Activated CD4-positive, alpha-beta T cell treated with anti-CD3 and anti-CD28 coated beads, Interleukin-2, amount 10 ng/mL, durations not matched to agents 7 days and 5 days (primary cell): ENCODE measurements at regions not wholly inside any gene's neighbourhood (a gene's known extent, or its start where the extent isn't known, plus 50 kb on each side); places are given as distances from the start of the nearest gene placed in this dataset.

Experiments
- CTCF ChIA-PET: fragments of 350-600 bp; sonication (Branson Sonifier 250); formaldehyde crosslinking; loops from one replicate; lab custom pipeline; 2021; ENCODE audit warnings: antibody characterized with exemption; lab: Charles Lee
- POLR2A ChIA-PET: fragments of 350-600 bp; sonication (Branson Sonifier 250); formaldehyde crosslinking; loops from one replicate; lab custom pipeline; 2021; ENCODE audit warnings: antibody characterized with exemption; lab: Charles Lee
- DNase-seq: peaks from one replicate; pipeline ENCODE4 v3.0.0-alpha.2; 2020
- H3K27ac Mint-ChIP-seq: one replicate; pipeline ENCODE4 v1.8.0; 2021; ENCODE audit warnings: mild to moderate bottlenecking, moderate library complexity, mixed read lengths
- H3K27me3 Mint-ChIP-seq: one replicate; pipeline ENCODE4 v1.8.0; 2021; ENCODE audit warnings: mixed read lengths
- H3K36me3 Mint-ChIP-seq: one replicate; pipeline ENCODE4 v1.8.0; 2021; ENCODE audit warnings: low read depth, mixed read lengths
- H3K4me1 Mint-ChIP-seq: one replicate; pipeline ENCODE4 v1.8.0; 2021; ENCODE audit warnings: mixed read lengths
- H3K4me3 Mint-ChIP-seq: one replicate; pipeline ENCODE4 v1.8.0; 2021; ENCODE audit warnings: mild to moderate bottlenecking, moderate library complexity, mixed read lengths
- H3K9me3 Mint-ChIP-seq: one replicate; pipeline ENCODE4 v1.8.0; 2021; ENCODE audit warnings: mixed read lengths

- ChIA-PET POLR2A (no interaction called here), CTCF (interaction anchor here (0.5 kb wide), 1 partner anchor 15 kb away, joined by 3 read pairs; no protein-coding TSS in a partner anchor)
- no peak for DNase-seq
- Mint-ChIP-seq H3K27me3 (peaks cover 22% of the 10 kb centered on the region), H3K4me1 (peaks cover 4% of the 10 kb centered on the region), H3K4me3 (no peak overlapping the region), H3K27ac (no peak overlapping the region), H3K36me3 (no peaks in the 10 kb centered on the region), H3K9me3 (no peaks in the 10 kb centered on the region)
Observed at GRCh38 chr2:47237375-47238334, 61.3 kb upstream of the CALM2 start.

- Mint-ChIP-seq H3K4me1 (peaks cover 4% of the 10 kb centered on the region), H3K27me3 (peaks cover 21% of the 10 kb centered on the region), H3K36me3 (no peaks in the 10 kb centered on the region), H3K27ac (no peak overlapping the region), H3K4me3 (no peak overlapping the region), H3K9me3 (no peaks in the 10 kb centered on the region)
- ChIA-PET POLR2A (no interaction called here), CTCF (interaction anchor here (0.5 to 1.0 kb wide), 3 partner anchors 14 to 31 kb away, joined by 3 read pairs; no protein-coding TSS in a partner anchor)
- no peak for DNase-seq
Observed at GRCh38 chr2:47236503-47237215, 60.3 kb upstream of the CALM2 start.

- Mint-ChIP-seq H3K36me3 (no peaks in the 10 kb centered on the region), H3K9me3 (no peaks in the 10 kb centered on the region), H3K27ac (no peak overlapping the region), H3K27me3 (peaks cover 20% of the 10 kb centered on the region), H3K4me3 (no peak overlapping the region), H3K4me1 (peaks cover 4% of the 10 kb centered on the region)
- ChIA-PET POLR2A (no interaction called here), CTCF (interaction anchor here (0.6 to 1.1 kb wide), 2 partner anchors 12 to 169 kb away, joined by 3 to 4 read pairs; no protein-coding TSS in a partner anchor)
- DNase-seq: no peak
Observed at GRCh38 chr2:47235132-47235531, 58.8 kb upstream of the CALM2 start.

- H3K27me3 Mint-ChIP-seq: peaks cover 20% of the 10 kb centered on the region
- H3K9me3 Mint-ChIP-seq: no peaks in the 10 kb centered on the region
- H3K36me3 Mint-ChIP-seq: no peaks in the 10 kb centered on the region
- POLR2A ChIA-PET: no interaction called here
- H3K4me3 Mint-ChIP-seq: no peak overlapping the region
- no peak overlapping the region for H3K27ac Mint-ChIP-seq
- CTCF ChIA-PET: interaction anchor here (1.1 kb wide), 1 partner anchor 12 kb away, joined by 3 read pairs; no protein-coding TSS in a partner anchor
- DNase-seq: no peak
- H3K4me1 Mint-ChIP-seq: peaks cover 4% of the 10 kb centered on the region
Observed at GRCh38 chr2:47234456-47234855, 58.1 kb upstream of the CALM2 start.

GRCh38 chr2:47232738-47233415 lies 56.6 kb upstream of the CALM2 start:
- H3K9me3 Mint-ChIP-seq: no peaks in the 10 kb centered on the region
- H3K4me3 Mint-ChIP-seq: no peak overlapping the region
- peaks cover 2% of the 10 kb centered on the region for H3K4me1 Mint-ChIP-seq
- H3K36me3 Mint-ChIP-seq: no peaks in the 10 kb centered on the region
- POLR2A ChIA-PET: no interaction called here
- no peak overlapping the region for H3K27ac Mint-ChIP-seq
- H3K27me3 Mint-ChIP-seq: peaks cover 15% of the 10 kb centered on the region
- CTCF ChIA-PET: interaction anchor here (0.6 kb wide), 1 partner anchor 482 kb away, joined by 3 read pairs; no protein-coding TSS in a partner anchor
- no peak for DNase-seq

GRCh38 chr2:47230418-47230817 lies 54.1 kb upstream of the CALM2 start:
- peaks cover 7% of the 10 kb centered on the region for H3K27me3 Mint-ChIP-seq
- CTCF ChIA-PET: interaction anchor here (0.9 kb wide), 1 partner anchor 9 kb away, joined by 3 read pairs; no protein-coding TSS in a partner anchor
- no peak for DNase-seq
- no peaks in the 10 kb centered on the region for H3K9me3 Mint-ChIP-seq
- H3K27ac Mint-ChIP-seq: no peak overlapping the region
- no peaks in the 10 kb centered on the region for H3K36me3 Mint-ChIP-seq
- no peaks in the 10 kb centered on the region for H3K4me1 Mint-ChIP-seq
- POLR2A ChIA-PET: interaction anchor here (0.6 kb wide), 1 partner anchor 195 kb away, joined by 3 read pairs; no protein-coding TSS in a partner anchor
- no peak overlapping the region for H3K4me3 Mint-ChIP-seq

GRCh38 chr2:47227532-47228279 lies 51.4 kb upstream of the CALM2 start:
- no peaks in the 10 kb centered on the region for H3K9me3 Mint-ChIP-seq
- H3K4me3 Mint-ChIP-seq: no peak overlapping the region
- no peak overlapping the region for H3K27ac Mint-ChIP-seq
- ChIA-PET CTCF (no interaction called here), POLR2A (no interaction called here)
- H3K4me1 Mint-ChIP-seq: no peaks in the 10 kb centered on the region
- DNase-seq: no peak
- H3K27me3 Mint-ChIP-seq: peaks cover 4% of the 10 kb centered on the region
- H3K36me3 Mint-ChIP-seq: no peaks in the 10 kb centered on the region

- Mint-ChIP-seq H3K4me3 (no peak overlapping the region), H3K4me1 (no peaks in the 10 kb centered on the region), H3K9me3 (no peaks in the 10 kb centered on the region), H3K27ac (no peak overlapping the region), H3K27me3 (peaks cover 4% of the 10 kb centered on the region), H3K36me3 (no peaks in the 10 kb centered on the region)
- CTCF ChIA-PET: no interaction called here
- DNase-seq: no peak
- POLR2A ChIA-PET: no interaction called here
Observed at GRCh38 chr2:47226923-47227220, 50.6 kb upstream of the CALM2 start.

- no peak overlapping the region for H3K4me3 Mint-ChIP-seq
- no peaks in the 10 kb centered on the region for H3K4me1 Mint-ChIP-seq
- ChIA-PET POLR2A (no interaction called here), CTCF (interaction anchor here (0.5 kb wide), 2 partner anchors 162 to 1630 kb away, joined by 3 to 4 read pairs; no protein-coding TSS in a partner anchor)
- DNase-seq: no peak
- no peaks in the 10 kb centered on the region for H3K9me3 Mint-ChIP-seq
- no peak overlapping the region for H3K27ac Mint-ChIP-seq
- H3K27me3 Mint-ChIP-seq: peaks cover 4% of the 10 kb centered on the region
- no peaks in the 10 kb centered on the region for H3K36me3 Mint-ChIP-seq
Observed at GRCh38 chr2:47226132-47226922, 50.0 kb upstream of the CALM2 start.
